CD4-positive, alpha-beta T cell treated with Interleukin-10 for 1 hour (primary cell): ENCODE measurements at regions not wholly inside any gene's neighbourhood (a gene's known extent, or its start where the extent isn't known, plus 50 kb on each side); places are given as distances from the start of the nearest gene placed in this dataset.

Experiments
- DNase-seq: peaks from one replicate; pipeline ENCODE4 v3.0.0-alpha.2; 2020

DNA sequence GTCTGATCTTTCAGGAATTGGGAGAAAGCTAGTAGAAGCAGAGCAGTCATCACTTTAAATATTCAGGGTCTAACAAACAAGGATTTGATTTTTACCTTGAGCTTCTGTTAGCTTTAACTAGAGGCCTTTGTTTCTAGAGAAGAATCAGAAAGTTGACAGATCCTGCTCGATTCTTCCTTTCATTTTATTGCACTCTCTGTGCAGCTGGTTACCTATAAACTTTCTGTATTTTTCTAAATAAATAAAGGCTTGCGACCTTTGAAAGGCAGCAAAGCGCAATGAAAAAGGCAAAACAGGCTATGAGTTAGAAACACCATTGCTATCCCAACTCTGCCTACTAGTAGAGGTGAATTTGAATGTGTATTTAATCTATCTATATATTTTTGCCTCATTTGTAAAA, 101.4 kb upstream of the NPY2R start:
- no peak for DNase-seq

DNA sequence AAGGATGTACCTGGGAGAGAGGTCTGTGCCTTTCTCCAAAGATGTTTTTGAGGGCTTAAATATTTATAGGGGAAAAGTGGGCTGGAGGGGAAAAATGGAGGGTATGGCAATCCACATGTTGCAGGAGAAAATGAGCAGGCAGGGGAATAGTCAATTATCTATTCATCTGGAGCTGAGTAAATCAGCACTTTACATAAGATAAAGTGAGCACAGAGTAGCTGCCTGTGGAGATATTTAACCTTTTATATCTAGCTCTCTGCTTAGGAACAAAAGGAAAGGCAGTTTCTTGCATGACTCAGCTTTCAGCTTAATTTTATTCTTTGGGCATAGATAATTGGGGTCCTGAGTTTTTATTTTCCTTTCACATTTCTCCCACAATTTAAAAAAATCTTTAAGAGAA, 93.6 kb upstream of the NPY2R start:
- no peak for DNase-seq

DNA sequence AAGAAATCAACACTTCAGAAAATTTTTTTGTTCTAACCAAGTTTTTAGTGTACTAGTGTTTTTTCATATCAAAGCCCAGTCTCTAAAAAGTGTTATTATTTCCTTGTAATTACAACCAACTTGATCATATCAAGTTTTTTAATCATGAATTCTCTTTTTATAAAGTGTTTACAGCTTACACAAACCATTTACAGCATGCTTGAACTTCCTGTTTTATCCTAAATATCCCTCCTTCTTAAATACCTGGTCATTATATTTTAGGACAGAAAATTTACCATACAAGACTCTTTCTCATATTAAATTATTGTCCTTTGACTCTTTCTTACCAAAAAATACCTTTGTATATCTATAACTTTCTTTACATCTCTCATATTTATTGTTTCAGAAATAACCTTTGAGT, 89.4 kb upstream of the NPY2R start:
- no peak for DNase-seq

DNA sequence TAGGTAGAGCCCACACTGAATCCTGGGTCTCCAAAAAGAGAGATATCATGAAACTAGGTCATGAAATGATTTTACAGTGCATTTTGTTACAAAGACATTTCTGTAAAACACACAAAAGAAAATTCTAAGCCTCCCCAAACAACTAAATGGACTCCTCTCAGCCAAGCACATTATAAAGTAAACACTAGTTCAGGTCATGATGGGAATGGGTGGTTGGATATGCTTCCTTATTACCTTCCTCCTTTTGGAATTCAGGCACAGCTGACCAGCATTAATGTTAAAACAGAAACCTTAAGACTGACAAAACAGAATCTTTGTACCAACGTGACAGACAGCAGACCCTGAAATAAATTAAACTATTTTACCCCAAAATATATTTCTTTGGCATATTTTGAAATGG, 87.9 kb upstream of the NPY2R start:
- DNase-seq = no peak

DNA sequence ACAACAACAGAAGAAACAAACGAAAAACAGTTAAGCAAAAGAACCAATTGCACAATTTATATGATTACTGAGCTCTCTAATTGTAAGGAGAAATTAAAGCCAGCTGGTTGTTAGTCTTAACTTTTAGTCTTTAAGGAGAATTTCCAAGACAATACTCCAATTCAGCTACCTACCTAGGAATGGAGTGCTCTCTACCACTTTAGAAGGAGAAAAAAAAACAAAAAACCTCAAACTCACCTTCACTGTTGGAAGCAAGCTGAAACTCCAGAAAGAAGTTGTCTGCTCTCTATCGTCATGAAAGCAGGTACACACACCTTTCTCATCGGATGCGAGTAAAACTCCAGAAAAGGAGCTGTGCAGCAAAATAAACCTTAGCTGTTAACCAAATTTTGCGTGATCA, 86.1 kb upstream of the NPY2R start:
- no peak for DNase-seq

DNA sequence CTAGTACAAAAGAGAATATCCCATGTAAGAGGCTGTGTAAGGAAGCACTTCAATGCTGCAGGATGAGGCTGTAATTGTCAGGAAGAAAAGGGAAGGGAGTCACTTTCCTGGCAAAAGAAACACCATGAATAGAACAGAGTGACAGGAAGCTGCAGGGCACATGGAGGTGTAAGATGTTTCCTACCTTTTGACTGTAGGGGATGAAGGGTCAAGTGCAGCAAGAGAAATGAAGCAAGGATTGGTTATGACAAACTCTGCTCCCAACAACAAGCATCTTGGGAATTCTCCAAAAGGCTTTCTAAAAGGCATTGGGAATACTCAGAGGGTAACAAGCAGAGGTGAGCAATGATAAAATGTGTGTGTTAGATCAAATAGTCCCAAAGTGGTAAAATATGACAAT, 74.3 kb upstream of the NPY2R start:
- no peak for DNase-seq

DNA sequence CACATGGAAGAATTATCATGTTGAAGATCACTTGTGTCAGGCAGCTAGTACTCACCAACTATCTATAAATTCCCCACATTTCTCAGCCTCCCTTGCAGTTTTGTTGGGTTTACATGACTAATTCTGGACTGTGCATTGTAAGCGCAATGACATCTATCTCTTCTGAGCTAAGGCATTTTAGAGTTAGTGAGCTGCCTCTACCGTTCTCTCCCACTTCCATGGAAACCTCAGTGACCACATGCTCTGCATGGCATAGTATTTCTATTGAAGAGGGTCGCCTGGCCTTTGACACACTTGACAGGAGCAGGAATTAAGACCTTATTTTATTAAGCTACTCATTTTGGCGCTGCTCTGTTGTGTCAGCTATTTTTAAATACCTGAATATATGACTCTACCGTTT, 67.5 kb upstream of the NPY2R start:
- no peak for DNase-seq

DNA sequence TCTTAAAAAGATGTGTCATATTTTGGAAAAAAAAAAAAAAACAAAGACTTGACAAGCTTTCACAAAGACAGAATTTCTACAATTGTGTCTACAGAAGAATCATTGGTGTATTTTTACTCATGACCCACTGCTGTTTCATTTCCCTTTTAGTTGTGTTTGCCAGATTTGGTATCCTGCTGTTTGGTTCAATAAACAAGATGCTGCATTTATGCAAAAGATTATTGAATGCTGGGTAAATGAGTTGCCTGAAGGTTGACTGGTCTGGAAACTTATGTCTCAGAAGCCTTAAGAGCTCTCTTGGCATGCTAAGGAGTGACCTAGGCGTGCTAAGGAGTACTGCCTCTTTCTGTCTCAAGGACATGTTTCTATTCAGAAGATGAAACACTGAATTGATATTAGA, 64.9 kb upstream of the NPY2R start:
- DNase-seq = no peak
